Skeletal muscle cell (primary cell): ENCODE measurements at regions not wholly inside any gene's neighbourhood (a gene's known extent, or its start where the extent isn't known, plus 50 kb on each side); places are given as distances from the start of the nearest gene placed in this dataset.
"Not testable (repeated sequence)": the region's sequence is repeated elsewhere in the genome, so short reads cannot be mapped to it uniquely, and the experiment has no call there.

Source experiments
- DNase-seq: peaks from one replicate; pipeline ENCODE4 v3.0.0-alpha.2; 2010; ENCODE audit warnings: low read depth
- H3K4me3 ChIP-seq: 2 replicates; pipeline ENCODE4 v1.5.1; 2011; ENCODE audit warnings: low read depth, mild to moderate bottlenecking, control low read depth, low read length, moderate library complexity

GRCh38 chr9:89843591-89843990 lies 238.8 kb downstream of the GADD45G start:
- no peak overlapping the region for H3K4me3 ChIP-seq
- no peak for DNase-seq

GRCh38 chr9:89844075-89844474 lies 239.3 kb downstream of the GADD45G start:
- no peak for DNase-seq
- no peak overlapping the region for H3K4me3 ChIP-seq

DNA sequence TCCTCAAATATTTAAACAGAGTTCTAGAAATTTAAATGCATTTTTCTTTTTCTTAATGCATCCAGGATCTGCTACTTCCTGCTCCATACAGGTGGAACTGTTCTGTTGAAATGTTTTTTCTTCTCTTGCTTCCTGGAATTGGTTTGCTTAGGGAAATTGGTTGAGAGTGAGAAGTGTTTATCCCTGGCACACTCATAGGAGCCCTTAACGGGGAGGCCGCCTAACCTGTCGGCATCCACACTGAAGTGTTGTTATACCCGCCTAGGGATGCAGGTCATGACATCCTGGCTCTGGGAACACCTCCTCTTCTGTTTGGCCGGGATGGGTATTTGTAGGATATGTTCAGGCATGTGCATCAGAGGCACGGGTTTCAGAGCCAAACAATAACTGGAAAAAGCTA lies 239.7 kb downstream of the GADD45G start:
- no peak overlapping the region for H3K4me3 ChIP-seq
- DNase-seq = no peak

- no peak overlapping the region for H3K4me3 ChIP-seq
- DNase-seq = no peak
These were observed 240.5 kb downstream of the GADD45G start for GRCh38 chr9:89845321-89845720.

GRCh38 chr9:89845862-89846261 lies 241.1 kb downstream of the GADD45G start:
- no peak overlapping the region for H3K4me3 ChIP-seq
- no peak for DNase-seq

DNA sequence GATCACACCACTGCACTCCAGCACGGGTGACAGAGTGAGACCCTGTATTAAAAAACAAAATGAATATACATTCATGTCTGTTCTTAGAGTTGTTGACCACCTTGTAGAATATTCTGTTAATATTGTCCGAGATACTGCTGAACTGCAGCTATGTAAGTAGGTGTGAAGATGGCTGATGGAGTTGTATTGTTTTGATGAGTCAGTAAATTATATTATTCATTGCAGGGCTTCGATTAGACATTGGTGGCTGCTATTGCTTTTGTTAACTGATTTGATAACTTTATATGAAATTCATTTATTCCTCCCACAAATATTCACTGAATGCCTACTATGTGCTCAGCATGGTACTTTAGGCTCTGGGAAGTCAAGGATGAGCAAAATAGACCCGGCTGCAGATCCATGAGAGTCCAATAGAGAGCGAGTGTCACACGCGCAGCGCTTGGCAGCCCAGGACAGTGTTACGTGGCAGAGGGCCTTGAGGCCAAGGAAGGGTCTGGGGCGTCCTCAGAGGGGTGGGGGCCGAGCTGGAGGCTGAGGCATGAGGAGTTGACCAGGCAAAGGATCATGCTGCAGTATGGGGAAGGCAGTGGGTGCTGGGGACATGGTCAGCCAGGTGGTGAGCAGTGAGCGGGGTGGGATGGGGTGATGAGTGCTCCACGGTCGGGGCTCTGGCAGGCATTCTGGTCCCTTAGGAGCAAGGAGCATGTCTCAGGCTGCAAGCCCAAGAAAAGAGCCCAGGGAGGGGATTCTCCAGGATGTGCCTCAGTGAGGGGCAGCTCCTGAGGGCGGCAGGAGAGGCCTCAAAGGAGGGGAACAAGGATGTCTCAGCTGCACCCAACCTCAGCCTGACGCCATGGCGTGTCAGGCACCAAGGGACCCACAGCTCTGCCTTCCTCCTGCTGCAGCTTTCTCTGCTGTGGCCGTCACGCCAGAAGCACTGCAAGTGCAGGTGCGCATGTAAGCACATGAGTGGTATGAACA lies 243.5 kb downstream of the GADD45G start:
- no peak overlapping the region for H3K4me3 ChIP-seq
- no peak for DNase-seq

DNA sequence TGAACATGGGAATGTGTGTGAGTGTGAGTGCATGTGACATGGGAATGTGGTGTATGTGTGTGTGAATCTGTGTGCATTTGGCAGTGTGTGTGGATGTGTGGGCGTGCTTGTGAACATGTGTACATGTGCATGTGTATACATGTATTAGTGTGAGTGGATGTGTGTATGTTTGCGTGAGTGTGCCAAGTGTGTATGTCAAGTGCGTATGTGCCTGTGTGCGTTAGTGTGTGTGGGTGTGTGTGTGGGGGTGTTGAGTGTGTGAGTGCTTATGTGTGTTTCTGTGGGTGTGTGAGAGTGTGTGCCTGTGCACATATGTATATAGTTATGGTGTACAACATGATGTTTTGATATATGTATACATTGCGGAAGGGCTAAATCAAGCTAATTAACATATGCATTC lies 244.3 kb downstream of the GADD45G start:
- DNase-seq = no peak
- no peak overlapping the region for H3K4me3 ChIP-seq

- DNase-seq = no peak
- H3K4me3 ChIP-seq = no peak overlapping the region
These were observed 245.3 kb downstream of the GADD45G start for GRCh38 chr9:89850153-89850552.

DNA sequence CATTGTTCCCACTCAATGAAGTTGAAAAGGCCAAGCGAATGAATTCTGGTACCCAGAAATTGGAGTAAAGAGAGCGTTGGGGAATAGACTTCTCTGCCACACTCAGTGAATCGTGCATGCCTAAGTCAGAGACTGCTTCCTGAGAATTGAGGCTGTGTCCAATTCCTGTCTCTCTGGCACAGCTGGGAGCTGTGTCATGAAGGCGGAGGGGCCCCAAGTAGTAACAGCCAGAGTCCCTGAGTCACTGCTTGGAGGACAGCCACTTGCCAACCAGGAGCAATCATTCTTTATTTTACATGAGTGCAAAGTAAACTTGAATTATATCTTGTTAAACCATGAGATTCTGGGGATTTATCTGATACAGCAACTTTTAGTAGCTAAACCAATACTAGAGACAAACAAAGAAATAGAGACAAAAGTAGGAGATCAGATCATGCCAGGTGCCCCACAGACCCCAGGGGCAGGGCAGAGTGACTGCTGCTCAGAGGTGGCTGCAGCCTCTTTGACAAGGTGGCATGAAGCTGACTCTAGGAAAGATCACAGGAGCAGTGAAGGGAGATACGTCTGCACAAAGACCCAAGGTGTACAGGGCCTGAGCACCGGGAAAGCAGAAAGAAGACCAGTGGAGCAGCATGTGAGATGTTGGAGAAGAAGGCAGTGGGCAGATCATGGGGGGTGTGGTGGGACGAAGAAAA lies 246.0 kb downstream of the GADD45G start:
- no peak overlapping the region for H3K4me3 ChIP-seq
- no peak for DNase-seq

- no peak overlapping the region for H3K4me3 ChIP-seq
- no peak for DNase-seq
These were observed 248.3 kb downstream of the GADD45G start for GRCh38 chr9:89853161-89853560.

GRCh38 chr9:89853931-89854330 lies 249.1 kb downstream of the GADD45G start:
- H3K4me3 ChIP-seq = no peak overlapping the region
- no peak for DNase-seq

GRCh38 chr9:89854715-89855475 lies 250.1 kb downstream of the GADD45G start:
- no peak overlapping the region for H3K4me3 ChIP-seq
- DNase-seq = no peak

DNA sequence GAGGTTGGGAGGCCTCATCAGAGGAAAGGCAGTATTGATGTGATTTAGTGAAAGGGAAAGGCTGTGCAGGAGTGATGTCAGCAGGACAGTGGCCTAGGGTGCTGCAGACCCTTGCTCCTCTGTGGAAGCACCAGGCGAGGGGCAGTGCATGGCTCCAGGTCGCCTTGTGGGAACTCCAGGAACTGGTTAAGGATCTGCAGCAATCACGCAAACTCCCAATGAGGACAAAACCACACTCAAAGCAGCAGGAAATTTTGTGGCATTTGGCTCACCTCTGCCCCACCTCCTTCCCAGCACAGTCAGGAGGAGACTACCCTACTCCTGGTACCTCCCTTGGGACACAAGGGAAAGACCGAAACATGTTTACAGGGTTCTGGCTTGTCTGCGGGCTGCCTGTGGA lies 251.5 kb downstream of the GADD45G start:
- not testable (repeated sequence) for H3K4me3 ChIP-seq, DNase-seq

GRCh38 chr9:89856950-89857349 lies 252.1 kb downstream of the GADD45G start:
- H3K4me3 ChIP-seq, DNase-seq: not testable (repeated sequence)

DNA sequence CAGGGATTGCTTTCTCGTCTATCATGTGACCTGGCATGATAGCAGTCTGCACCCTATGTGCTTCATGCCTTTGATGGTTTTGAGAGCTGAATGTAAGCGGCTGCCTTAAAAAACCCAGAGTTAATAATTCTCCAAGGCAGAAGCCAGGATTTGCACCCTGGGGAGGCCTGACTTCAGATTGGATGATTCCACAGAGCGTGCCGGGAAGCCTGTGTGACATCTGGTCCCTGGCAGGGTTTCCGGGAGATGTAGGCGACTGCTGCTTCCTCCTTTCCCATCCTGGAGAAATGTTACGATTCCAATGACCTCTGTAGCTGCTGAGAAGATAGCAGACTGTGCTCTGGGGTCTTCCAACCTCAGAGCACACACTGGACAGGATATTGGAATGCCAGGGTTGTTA lies 255.0 kb downstream of the GADD45G start:
- H3K4me3 ChIP-seq, DNase-seq: not testable (repeated sequence)

DNA sequence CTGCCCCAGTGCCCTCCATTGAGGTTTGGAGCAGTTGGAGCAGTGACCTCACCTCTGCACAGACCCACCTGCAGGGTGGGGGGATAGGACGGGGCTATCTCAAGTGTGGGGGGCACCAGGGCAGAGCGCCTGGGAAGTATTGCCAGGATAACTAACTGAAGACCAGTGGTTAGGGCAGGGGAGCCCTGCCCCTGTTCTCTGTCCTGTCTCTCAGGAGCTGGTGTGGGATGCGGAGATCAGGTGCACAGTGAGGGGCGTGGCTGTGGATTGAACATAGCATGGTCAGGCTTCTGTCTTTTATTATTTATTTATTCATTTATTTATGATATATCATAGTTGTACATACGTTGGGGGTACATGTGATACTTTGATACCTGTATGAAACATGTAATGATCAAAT lies 256.6 kb downstream of the GADD45G start:
- not testable (repeated sequence) for DNase-seq, H3K4me3 ChIP-seq

- no peak overlapping the region for H3K4me3 ChIP-seq
- no peak for DNase-seq
These were observed 257.5 kb downstream of the GADD45G start for GRCh38 chr9:89862316-89862715.

GRCh38 chr9:89863141-89863540 lies 258.3 kb downstream of the GADD45G start:
- DNase-seq = no peak
- H3K4me3 ChIP-seq = no peak overlapping the region

GRCh38 chr9:89863837-89864236 lies 259.0 kb downstream of the GADD45G start:
- no peak for DNase-seq
- H3K4me3 ChIP-seq = no peak overlapping the region

DNA sequence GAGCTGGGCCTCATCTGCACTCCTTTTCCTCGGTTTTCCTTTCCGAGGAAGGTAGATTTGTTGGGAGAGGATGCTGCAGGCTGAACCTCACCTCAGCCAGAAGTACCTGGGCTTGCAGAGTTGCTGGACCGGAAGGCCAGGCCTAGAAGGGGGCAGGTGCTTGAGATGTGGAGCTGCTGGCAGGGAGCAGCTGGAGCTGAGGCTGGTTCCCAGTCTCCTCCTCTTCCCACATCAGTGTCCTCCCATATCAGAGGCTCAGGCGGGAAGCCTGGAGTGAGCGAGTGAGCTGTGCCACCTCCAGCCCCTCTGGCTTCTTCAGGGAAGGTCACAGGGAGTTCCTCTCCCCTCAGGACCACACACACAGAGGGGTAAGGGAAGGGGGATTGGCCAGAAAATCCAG lies 259.4 kb downstream of the GADD45G start:
- H3K4me3 ChIP-seq = no peak overlapping the region
- no peak for DNase-seq
